Coronary artery (tissue), 2 donors: ENCODE measurements at regions not wholly inside any gene's neighbourhood (a gene's known extent, or its start where the extent isn't known, plus 50 kb on each side); places are given as distances from the start of the nearest gene placed in this dataset.
"Not testable (repeated sequence)": the region's sequence is repeated elsewhere in the genome, so short reads cannot be mapped to it uniquely, and the experiment has no call there.

Experiments used
- DNase-seq: peaks from one replicate; pipeline ENCODE4 v3.0.0-alpha.2; 2017; ENCODE audit warnings: low spot score
- H3K27ac ChIP-seq, 2 donors: fragments of 200-600 bp; sonication (generic); one replicate each; pipeline ENCODE4 v1.5.1; 2016 to 2019
- H3K4me3 ChIP-seq: fragments of 200-600 bp; sonication (generic); 2 replicates; pipeline ENCODE4 v1.5.1; 2016; ENCODE audit warnings: mild to moderate bottlenecking, moderate library complexity
- TF ChIP-seq, protein P1 (sequence below): fragments of 200-600 bp; sonication (generic); IDR thresholded peaks from one replicate; pipeline ENCODE4 v1.5.1; 2019; ENCODE audit warnings: antibody characterized with exemption

DNA sequence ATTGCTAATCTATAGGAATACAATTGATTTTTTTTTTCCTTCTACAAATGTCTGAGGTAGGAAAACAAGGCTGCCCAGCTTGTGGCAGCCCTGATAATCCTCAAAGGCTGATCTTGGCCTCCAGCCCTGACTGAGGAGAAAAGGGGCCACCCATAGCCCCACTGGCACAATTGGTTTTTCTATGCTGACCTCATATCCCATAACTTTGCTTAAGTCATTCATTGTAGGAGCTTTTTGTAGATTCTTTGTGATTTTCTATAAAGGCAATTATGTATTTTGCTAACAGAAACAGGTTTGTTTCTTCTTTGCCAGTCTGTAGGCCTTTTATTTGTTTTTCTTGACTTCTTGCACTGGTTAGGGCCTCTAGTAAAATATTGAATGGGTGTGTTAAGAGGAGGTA is 80.2 kb upstream of the C15orf39 start:
- DNase-seq: no peak
- Histone ChIP-seq H3K4me3 (no peak overlapping the region), H3K27ac (no peak overlapping the region)
- TF ChIP-seq, protein P1, sequence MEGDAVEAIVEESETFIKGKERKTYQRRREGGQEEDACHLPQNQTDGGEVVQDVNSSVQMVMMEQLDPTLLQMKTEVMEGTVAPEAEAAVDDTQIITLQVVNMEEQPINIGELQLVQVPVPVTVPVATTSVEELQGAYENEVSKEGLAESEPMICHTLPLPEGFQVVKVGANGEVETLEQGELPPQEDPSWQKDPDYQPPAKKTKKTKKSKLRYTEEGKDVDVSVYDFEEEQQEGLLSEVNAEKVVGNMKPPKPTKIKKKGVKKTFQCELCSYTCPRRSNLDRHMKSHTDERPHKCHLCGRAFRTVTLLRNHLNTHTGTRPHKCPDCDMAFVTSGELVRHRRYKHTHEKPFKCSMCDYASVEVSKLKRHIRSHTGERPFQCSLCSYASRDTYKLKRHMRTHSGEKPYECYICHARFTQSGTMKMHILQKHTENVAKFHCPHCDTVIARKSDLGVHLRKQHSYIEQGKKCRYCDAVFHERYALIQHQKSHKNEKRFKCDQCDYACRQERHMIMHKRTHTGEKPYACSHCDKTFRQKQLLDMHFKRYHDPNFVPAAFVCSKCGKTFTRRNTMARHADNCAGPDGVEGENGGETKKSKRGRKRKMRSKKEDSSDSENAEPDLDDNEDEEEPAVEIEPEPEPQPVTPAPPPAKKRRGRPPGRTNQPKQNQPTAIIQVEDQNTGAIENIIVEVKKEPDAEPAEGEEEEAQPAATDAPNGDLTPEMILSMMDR: no peak

DNA sequence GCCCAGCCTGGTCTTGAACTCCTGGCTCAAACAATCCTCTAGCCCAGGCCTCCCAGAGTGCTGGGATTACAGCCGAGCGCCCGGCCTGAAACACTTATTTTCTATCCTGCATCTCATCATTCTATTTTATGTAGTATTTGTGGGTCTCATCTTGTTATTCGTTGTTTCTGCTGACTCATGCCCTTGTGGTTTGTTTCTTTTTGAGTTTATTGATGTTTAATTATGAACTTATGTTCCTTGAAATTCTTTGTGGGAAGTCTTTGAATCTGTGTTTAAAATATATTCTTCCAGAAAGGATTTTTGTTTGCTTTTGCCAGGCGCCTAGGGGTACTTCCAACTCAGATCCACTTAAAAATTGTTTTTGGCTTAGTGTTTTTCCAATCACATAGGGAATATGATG is 78.3 kb upstream of the C15orf39 start:
- no peak for DNase-seq
- TF ChIP-seq, protein P1: no peak
- Histone ChIP-seq H3K4me3 (no peak overlapping the region), H3K27ac (no peak overlapping the region)

DNA sequence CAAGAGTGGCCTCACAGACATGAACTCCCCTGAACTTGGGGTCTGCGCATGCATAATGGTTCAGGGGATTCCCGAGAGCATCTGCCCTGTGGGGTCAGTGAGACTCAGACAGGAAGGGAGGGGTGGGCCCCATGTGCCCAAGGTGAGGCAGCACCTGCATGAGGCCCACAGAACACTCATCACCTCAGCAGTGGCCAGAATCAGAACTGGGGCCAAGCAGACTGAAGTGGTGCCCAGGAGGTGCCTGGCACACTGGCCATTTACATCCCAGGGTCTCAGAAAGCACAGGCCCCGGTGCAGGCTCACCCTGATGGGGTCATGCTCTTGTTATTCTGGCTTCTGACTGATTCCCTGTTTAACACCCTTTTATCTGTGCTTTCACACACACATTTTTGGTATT is 77.4 kb upstream of the C15orf39 start:
- not testable (repeated sequence) for H3K27ac ChIP-seq, H3K4me3 ChIP-seq, DNase-seq

DNA sequence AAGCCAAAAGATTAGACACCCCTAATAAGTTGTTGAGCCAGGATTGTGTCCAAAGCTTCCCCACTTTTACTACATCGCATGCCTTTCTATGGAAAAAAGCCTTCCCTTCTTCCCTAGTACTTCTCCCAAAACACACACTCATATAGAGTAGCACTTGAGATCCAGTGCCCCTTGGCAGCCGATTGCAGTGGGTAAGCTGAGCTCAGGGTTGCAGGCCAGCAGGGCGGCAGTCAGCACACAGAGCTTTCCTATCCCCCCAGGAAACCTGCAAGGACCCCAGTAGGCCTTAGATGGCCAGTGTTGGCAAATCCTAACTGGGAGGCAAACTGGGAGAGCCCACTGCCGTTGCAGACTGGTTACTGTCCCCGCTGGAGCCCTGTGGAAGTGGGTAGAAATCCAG is 75.7 kb upstream of the C15orf39 start:
- TF ChIP-seq, protein P1: no peak
- Histone ChIP-seq H3K27ac (no peak overlapping the region), H3K4me3 (no peak overlapping the region)
- DNase-seq: no peak

DNA sequence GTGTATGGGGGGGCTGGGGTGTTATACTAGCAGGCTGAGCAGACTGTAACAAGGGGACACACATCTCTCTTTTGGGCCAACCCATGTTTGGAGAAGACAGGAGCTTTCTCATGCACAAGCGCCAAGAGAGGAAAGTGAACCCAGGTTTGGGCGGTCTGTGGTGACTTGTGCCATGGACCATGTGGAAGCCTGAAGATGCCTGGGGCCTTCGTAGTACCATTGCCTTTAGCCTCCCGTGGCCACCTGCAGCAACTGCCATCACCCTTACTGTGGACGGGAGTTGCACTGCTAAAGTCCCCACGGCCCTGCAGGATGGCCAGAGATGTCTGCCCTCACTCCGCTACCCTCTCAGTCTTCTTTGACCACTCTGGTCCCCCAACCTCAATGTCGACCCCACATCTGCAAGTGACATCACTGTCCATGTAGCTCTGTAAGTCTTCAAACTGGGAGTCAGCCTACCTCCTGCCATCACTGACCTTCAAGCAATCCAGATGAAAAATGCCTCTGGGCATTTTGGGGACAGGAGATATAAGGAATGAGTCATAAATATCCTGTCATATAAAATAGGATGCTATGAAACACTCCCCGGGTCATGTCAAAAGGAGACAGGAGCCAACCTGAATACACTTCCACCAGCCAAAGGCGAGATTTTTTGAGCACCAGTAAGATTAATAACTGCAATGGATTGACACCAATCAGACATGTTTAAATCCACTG is 74.7 kb upstream of the C15orf39 start:
- no peak for DNase-seq
- TF ChIP-seq, protein P1: no peak
- no peak overlapping the region for H3K27ac ChIP-seq
- H3K4me3 ChIP-seq: no peak overlapping the region

DNA sequence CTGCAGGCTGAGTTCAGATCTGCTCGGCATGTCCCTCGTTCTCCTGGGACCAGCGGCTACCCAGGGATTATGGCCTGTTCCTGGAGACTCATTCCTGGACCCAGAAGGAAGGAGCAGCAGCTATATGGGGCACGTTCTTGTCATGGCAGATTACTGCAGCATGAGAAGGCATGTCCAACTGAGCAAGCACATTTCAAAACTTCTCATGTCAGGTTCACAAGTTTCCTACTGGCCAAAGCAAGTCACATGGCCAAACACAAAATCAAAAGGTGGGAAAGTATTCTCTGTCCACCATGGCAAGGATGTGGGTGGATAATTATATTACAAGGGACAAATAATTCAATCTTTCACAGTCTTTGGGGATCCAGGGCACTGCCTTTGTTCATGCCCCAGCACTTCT is 71.9 kb upstream of the C15orf39 start:
- TF ChIP-seq, protein P1: no peak

DNA sequence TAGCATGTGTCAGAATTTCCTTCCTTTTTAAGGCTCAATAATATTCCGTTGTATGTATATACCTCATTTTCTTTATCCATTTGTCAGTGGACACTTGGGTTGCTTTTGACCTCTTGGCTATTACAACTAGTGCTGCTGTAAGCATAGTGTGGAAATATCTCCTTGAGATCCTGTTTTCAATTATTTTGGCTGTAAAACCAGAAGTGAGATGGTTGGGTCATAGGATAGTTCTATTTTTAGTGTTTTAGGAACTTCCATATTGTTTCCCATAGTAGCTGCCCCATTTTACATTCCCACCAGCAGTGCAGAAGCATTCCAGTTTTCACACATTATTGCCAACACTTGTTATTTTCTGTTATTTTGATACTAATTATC is 70.4 kb upstream of the C15orf39 start:
- no peak overlapping the region for H3K27ac ChIP-seq
- DNase-seq: no peak
- no peak overlapping the region for H3K4me3 ChIP-seq
- TF ChIP-seq, protein P1: no peak

More for the DNA sequence above, 71.9 kb upstream of the C15orf39 start:
- DNase-seq: no peak
- Histone ChIP-seq H3K27ac (no peak overlapping the region), H3K4me3 (no peak overlapping the region)

DNA sequence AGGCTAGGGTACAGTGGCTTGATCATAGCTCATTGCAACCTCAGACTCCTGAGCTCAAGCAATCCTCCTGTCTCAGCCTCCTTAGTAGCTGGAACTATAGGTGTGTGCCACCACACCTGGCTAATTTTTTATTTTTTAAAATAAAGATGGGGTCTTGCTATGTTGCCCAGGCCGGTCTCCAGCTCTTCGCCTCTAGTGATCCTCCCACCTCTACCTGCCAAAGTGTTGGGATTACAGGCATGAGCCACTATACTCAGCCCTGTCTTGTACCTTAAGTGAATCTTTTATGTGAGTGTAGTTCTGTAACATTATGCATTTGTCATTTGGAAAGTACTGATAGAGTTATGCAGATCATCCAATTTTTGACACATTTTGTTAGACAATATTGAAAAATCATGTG is 66.9 kb upstream of the C15orf39 start:
- DNase-seq: no peak
- no peak overlapping the region for H3K4me3 ChIP-seq
- TF ChIP-seq, protein P1: no peak
- H3K27ac ChIP-seq: no peak overlapping the region
